GM12864 (cell line): ENCODE measurements at regions not wholly inside any gene's neighbourhood (a gene's known extent, or its start where the extent isn't known, plus 50 kb on each side); places are given as distances from the start of the nearest gene placed in this dataset.

Experiments
- DNase-seq: peaks from one replicate; pipeline ENCODE4 v3.0.0-alpha.2; 2011; ENCODE audit warnings: low read depth
- H3K4me3 ChIP-seq: 2 replicates; pipeline ENCODE4 v1.5.1; 2011; ENCODE audit warnings: mild to moderate bottlenecking, low read depth, low read length, control low read depth
- CTCF ChIP-seq: IDR thresholded peaks from 2 replicates; pipeline ENCODE4 v1.5.1; 2011; ENCODE audit warnings: low read depth, mild to moderate bottlenecking, moderate library complexity, low read length, control low read depth, inconsistent platforms; ENCODE audit errors: missing control alignments

- DNase-seq: no peak
- no peak overlapping the region for H3K4me3 ChIP-seq
- TF ChIP-seq CTCF: no peak
Measured at GRCh38 chr1:239806897-239807296, 284.8 kb upstream of the FMN2 start.

GRCh38 chr1:239807361-239807760 is 284.3 kb upstream of the FMN2 start:
- TF ChIP-seq CTCF: no peak
- H3K4me3 ChIP-seq: no peak overlapping the region
- no peak for DNase-seq

- no peak for DNase-seq
- TF ChIP-seq CTCF: no peak
- no peak overlapping the region for H3K4me3 ChIP-seq
Measured at GRCh38 chr1:239810061-239810481, 281.6 kb upstream of the FMN2 start.

GRCh38 chr1:239811211-239811885 is 280.3 kb upstream of the FMN2 start:
- H3K4me3 ChIP-seq: no peak overlapping the region
- TF ChIP-seq CTCF: no peak
- no peak for DNase-seq

- TF ChIP-seq CTCF: no peak
- no peak for DNase-seq
Measured at GRCh38 chr1:239812580-239812979, 279.1 kb upstream of the FMN2 start.

GRCh38 chr1:239814306-239814881 is 277.3 kb upstream of the FMN2 start:
- DNase-seq: no peak
- no peak overlapping the region for H3K4me3 ChIP-seq

More at GRCh38 chr1:239812580-239812979, 279.1 kb upstream of the FMN2 start:
- no peak overlapping the region for H3K4me3 ChIP-seq

More at GRCh38 chr1:239814306-239814881, 277.3 kb upstream of the FMN2 start:
- no peak for TF ChIP-seq CTCF
